ENCODE measurements at regions not wholly inside any gene's neighbourhood (a gene's known extent, or its start where the extent isn't known, plus 50 kb on each side); places are given as distances from the start of the nearest gene placed in this dataset.

DNA sequence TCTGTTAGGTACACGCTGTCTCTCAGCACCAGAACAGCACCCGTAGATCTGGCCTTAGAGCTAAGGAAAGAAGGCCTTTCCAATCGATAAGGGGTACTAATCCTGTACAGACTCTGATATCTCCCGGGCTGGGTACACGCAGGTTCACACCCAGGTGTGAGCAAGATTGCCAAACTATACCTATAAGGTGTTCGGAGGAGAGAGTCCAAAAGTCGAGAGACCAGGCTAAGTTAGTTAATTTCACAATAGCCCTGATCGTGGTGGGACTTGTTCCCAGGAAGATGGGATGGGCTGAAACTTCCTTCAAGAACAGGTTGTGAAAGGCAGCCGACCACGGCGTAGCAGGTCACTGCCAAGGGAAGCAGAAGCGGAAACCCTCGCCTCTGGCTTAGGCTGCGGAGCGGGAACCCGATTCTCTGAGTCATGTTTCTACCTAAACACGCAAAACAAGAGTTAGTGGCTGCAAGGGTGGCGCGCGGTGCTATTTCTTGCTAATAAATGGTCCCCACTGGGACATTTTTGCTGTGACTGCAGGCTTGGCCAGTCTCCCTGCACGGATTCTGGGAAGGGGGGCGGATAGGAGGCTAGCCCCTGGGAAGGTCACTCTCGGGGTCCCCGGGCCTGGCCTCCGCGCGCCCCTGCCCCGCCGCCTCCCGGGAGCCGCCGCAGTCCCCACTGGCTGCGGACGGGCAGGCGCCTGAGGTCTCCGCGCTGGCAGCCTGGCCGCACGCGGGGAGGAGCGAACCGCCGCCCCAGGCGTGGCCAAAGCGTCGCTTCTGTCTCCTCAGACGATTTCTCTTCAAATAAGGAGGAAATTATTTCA is 75.4 kb upstream of the PDSS1 start:
- TF ChIP-seq CTCF (conservative IDR thresholded peaks at IDR 0.05 in 1 of 2, IDR thresholded peaks at IDR 0.05 in 1 of 2; ENCODE audit: low read depth in 1 of 2, low read length in 2 of 2) (no peak), EZH2 (IDR thresholded peaks at IDR 0.05; ENCODE audit: low read length, missing control alignments) (no peak)

All from fibroblast of lung (primary cell).